ENCODE measurements at regions not wholly inside any gene's neighbourhood (a gene's known extent, or its start where the extent isn't known, plus 50 kb on each side); places are given as distances from the start of the nearest gene placed in this dataset.

DNA sequence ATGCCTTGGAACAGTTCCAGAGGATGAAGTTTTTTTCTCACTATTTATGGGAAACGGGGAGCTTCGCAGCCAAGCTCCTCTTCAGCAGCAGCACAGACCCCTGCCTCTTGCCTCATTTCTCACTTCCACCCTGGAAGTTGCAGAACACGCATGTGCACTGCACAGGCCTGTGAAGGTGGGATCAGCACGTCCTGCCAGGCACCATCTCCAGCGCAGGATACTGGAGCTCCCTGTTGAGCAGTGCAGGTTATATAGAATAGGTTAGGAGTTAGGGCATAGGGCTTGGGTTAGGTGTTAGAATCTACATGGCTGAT lies 110.1 kb upstream of the CENPE start:
- ChIA-PET CTCF (no interaction called here), POLR2A (no interaction called here)
- no peak overlapping the region for H3K4me3 ChIP-seq (ENCODE audit: low read depth, low read length)
- TF ChIP-seq CTCF (IDR thresholded peaks at IDR 0.05; ENCODE audit: insufficient read depth, low read length, missing control alignments), result no peak
- no peak for DNase-seq (ENCODE audit: low read depth, low spot score)

DNA sequence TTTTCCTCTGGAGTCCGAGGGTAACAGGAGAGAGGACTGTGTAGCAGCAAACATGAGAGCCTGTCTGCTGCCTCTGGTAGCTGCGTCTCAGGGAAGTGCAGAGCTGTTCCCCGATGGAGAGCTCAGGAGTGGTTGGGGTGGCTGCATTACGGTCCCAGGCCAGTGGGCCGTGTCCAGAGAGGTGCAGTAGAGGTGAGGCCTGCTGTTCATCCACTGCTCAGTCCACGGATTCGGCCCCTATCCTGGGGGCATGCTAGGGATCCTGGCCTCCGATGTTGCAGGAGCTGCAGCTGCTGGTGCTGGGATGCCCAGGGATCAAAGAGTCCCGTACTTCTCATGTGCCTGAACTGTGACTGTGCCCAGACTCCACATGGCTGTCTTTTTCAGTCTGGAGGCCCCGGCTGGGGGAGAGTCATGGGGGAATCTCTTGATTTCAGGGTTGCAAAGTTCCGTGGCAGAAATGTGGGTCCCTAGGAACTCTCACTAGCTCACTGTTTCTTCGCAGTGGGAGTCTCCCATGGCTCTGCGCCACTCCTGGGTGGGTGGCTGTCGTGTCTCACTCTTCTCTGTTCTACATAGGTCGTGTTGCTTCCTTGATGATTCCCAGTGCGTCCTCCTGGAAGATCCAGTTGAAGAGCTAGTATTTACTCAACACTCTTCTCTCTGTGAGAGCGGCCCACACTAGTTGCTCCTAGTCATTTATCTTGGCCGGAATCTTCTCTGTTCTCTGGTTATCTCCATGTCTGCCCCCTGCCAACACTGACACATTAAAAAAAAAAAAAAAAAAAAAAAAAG lies 109.5 kb upstream of the CENPE start:
- no peak overlapping the region for H3K4me3 ChIP-seq (ENCODE audit: low read depth, low read length)
- POLR2A ChIA-PET, result no interaction called here
- DNase-seq (ENCODE audit: low read depth, low spot score), result no peak
- CTCF ChIA-PET, result no interaction called here
- TF ChIP-seq CTCF (IDR thresholded peaks at IDR 0.05; ENCODE audit: insufficient read depth, low read length, missing control alignments), result no peak

DNA sequence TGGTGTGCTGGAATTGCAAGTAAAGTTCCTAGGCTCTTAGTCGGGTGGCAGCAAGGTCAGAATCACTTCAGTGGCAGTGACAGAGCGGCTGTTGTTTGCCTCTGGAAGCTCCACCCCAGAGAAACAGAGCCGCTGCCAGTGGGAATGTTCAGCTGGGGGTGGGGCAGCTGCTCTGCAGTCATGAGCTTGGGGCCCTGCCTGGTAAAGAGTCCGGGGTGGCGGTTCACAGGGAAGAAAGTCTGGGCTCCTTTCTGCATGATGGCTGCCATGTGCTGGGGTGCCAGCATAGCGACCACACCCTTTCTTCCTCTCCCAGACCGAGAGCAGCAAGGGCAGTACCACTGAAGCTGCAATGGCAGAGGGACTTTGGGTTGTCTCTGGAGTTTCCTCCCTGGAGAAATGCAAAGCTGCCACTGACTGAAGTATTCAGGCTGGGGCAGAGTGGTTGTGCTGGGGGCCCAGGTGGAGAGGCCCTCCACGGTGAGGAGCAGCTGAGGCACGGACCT lies 108.8 kb upstream of the CENPE start:
- POLR2A ChIA-PET, result no interaction called here

DNA sequence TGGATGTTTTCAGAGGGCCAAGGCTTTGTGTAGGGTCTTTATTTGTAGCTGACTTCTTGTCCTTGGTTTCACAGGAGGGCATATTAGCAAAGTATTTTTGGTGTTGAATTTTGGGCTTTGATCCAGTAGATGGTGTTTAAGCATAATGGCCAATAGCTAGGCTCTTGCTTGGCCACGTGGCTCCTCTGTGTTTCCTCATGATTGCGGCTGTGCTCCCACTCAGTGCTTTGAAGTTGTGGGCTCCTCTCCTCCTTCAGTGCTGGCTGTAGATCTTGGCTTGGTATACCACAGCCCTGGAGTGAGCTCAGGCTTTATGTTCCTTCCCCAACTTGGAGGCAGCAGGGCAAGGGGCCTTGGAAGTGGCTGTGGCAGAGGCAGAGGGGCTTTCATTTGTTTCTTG lies 107.2 kb upstream of the CENPE start:
- CTCF ChIA-PET, result no interaction called here
- DNase-seq (ENCODE audit: low read depth, low spot score), result no peak

More for the DNA sequence above, 108.8 kb upstream of the CENPE start:
- no peak for DNase-seq (ENCODE audit: low read depth, low spot score)
- H3K4me3 ChIP-seq (ENCODE audit: low read depth, low read length), result no peak overlapping the region
- CTCF ChIA-PET, result no interaction called here
- TF ChIP-seq CTCF (IDR thresholded peaks at IDR 0.05; ENCODE audit: insufficient read depth, low read length, missing control alignments), result no peak

GRCh38 chr4:103303011-103303410 lies 104.9 kb upstream of the CENPE start:
- ChIA-PET POLR2A (no interaction called here), CTCF (no interaction called here)
- no peak overlapping the region for H3K4me3 ChIP-seq (ENCODE audit: low read depth, low read length)
- DNase-seq (ENCODE audit: low read depth, low spot score), result no peak
- no peak for TF ChIP-seq CTCF (IDR thresholded peaks at IDR 0.05; ENCODE audit: insufficient read depth, low read length, missing control alignments)

More for the DNA sequence above, 107.2 kb upstream of the CENPE start:
- TF ChIP-seq CTCF (IDR thresholded peaks at IDR 0.05; ENCODE audit: insufficient read depth, low read length, missing control alignments), result no peak
- POLR2A ChIA-PET, result no interaction called here
- no peak overlapping the region for H3K4me3 ChIP-seq (ENCODE audit: low read depth, low read length)

DNA sequence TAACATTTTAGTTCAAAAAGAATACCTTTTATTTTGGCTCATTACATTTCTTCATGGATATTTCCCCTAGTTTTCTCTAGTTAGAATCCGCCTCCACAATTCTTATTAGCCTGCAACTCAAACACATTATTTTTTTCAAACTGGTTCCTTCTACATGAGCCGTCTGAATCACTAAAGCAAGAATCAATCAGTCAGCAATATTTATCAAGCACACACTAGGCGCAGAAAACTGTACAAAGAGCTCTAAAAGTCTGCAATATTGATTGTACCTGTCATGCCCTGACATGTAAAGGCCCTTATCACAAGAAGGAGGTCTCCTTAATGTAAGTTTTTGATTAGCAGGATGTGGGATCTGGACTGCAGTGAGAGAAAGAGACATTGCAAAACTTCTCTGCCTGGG lies 94.8 kb upstream of the CENPE start:
- H3K4me3 ChIP-seq (ENCODE audit: low read depth, low read length), result no peak overlapping the region
- no peak for TF ChIP-seq CTCF (IDR thresholded peaks at IDR 0.05; ENCODE audit: insufficient read depth, low read length, missing control alignments)
- POLR2A ChIA-PET, result no interaction called here
- DNase-seq (ENCODE audit: low read depth, low spot score), result no peak
- CTCF ChIA-PET, result no interaction called here
